Uterus (tissue), 3 donors: ENCODE measurements at regions not wholly inside any gene's neighbourhood (a gene's known extent, or its start where the extent isn't known, plus 50 kb on each side); places are given as distances from the start of the nearest gene placed in this dataset.

Source experiments
- DNase-seq, 2 donors: peaks; one replicate each; pipeline ENCODE4 v3.0.0-alpha.2; 2019 to 2020
- H3K27ac ChIP-seq, 2 donors: fragments of 200-600 bp; sonication (generic); 1 replicate in 1 of 2; 2 replicates in 1 of 2; pipeline ENCODE4 v1.5.1; 2016 to 2018
- H3K27me3 ChIP-seq, 2 donors: fragments of 200-600 bp; sonication (generic); one replicate each; pipeline ENCODE4 v1.5.1; 2018 to 2019; ENCODE audit warnings: control low read depth in 1 of 2
- H3K36me3 ChIP-seq, 2 donors: fragments of 200-600 bp; sonication (generic); one replicate each; pipeline ENCODE4 v1.5.1; 2019; ENCODE audit warnings: control low read depth in 1 of 2
- H3K4me1 ChIP-seq, 2 donors: fragments of 200-600 bp; sonication (generic); one replicate each; pipeline ENCODE4 v1.5.1; 2018 to 2019; ENCODE audit warnings: control low read depth in 1 of 2
- H3K4me3 ChIP-seq, 2 donors: fragments of 200-600 bp; sonication (generic); 1 replicate in 1 of 2; 2 replicates in 1 of 2; pipeline ENCODE4 v1.5.1; 2018 to 2019; ENCODE audit warnings: mild to moderate bottlenecking in 1 of 2
- H3K9me3 ChIP-seq, 2 donors: fragments of 200-600 bp; sonication (generic); one replicate each; pipeline ENCODE4 v1.5.1; 2019; ENCODE audit warnings: control low read depth in 1 of 2
- CTCF ChIP-seq, 4 experiments: fragments of 200-600 bp in 2 of 4; fragments of 450-650 bp in 2 of 4; sonication (generic) in 2 of 4; IDR thresholded peaks; one replicate each; pipeline ENCODE4 v1.5.1; 2016 to 2019; ENCODE audit warnings: antibody characterized with exemption in 4 of 4, mild to moderate bottlenecking in 2 of 4, moderate library complexity in 1 of 4
- POLR2A ChIP-seq, 2 donors: fragments of 450-650 bp; IDR thresholded peaks; one replicate each; pipeline ENCODE4 v1.6.1; 2016; ENCODE audit warnings: antibody characterized with exemption in 2 of 2, mild to moderate bottlenecking in 1 of 2, moderate library complexity in 1 of 2
- intact Hi-C: fragments of 100-400 bp; cut with DNase I; formaldehyde crosslinking; loops from one replicate; pipeline ENCODE4 v1.15.1; 2023; ENCODE audit warnings: low total_unique reads
- donor health status: DM: yes; HTN: yes; CAD: no.

- no peaks in the 10 kb centered on the region for H3K9me3 ChIP-seq
- no peaks in the 10 kb centered on the region for H3K36me3 ChIP-seq
- intact Hi-C loops: no loop called here
- H3K4me1 ChIP-seq: no peaks in the 10 kb centered on the region
- no peak overlapping the region for H3K27ac ChIP-seq
- H3K27me3 ChIP-seq: no peaks in the 10 kb centered on the region
- no peak for DNase-seq
- no peak overlapping the region for H3K4me3 ChIP-seq
- TF ChIP-seq POLR2A (IDR thresholded peaks at IDR 0.05) (no peak), CTCF (IDR thresholded peaks at IDR 0.05) (no peak)
Observed at GRCh38 chr5:51892680-51893079, 509.4 kb downstream of the ISL1 start.

GRCh38 chr5:51895834-51896233, 512.6 kb downstream of the ISL1 start:
- intact Hi-C loops: no loop called here
- TF ChIP-seq CTCF (IDR thresholded peaks at IDR 0.05): no peak
- no peak for TF ChIP-seq POLR2A (IDR thresholded peaks at IDR 0.05)
- Histone ChIP-seq H3K36me3 (no peaks in the 10 kb centered on the region), H3K4me3 (no peak overlapping the region), H3K27ac (no peak overlapping the region), H3K4me1 (no peaks in the 10 kb centered on the region), H3K9me3 (no peaks in the 10 kb centered on the region), H3K27me3 (no peaks in the 10 kb centered on the region)
- DNase-seq: no peak

GRCh38 chr5:51902512-51902911, 519.3 kb downstream of the ISL1 start:
- Histone ChIP-seq H3K4me3 (no peak overlapping the region), H3K4me1 (no peaks in the 10 kb centered on the region), H3K27me3 (no peaks in the 10 kb centered on the region), H3K27ac (no peak overlapping the region), H3K36me3 (no peaks in the 10 kb centered on the region), H3K9me3 (no peaks in the 10 kb centered on the region)
- TF ChIP-seq CTCF (IDR thresholded peaks at IDR 0.05) (no peak), POLR2A (IDR thresholded peaks at IDR 0.05) (no peak)
- intact Hi-C loops: no loop called here
- DNase-seq: no peak

- DNase-seq: no peak
- Histone ChIP-seq H3K4me3 (no peak overlapping the region), H3K9me3 (no peaks in the 10 kb centered on the region), H3K36me3 (no peaks in the 10 kb centered on the region), H3K27ac (no peak overlapping the region), H3K27me3 (no peaks in the 10 kb centered on the region), H3K4me1 (no peaks in the 10 kb centered on the region)
- TF ChIP-seq CTCF (IDR thresholded peaks at IDR 0.05) (no peak), POLR2A (IDR thresholded peaks at IDR 0.05) (no peak)
- intact Hi-C loops: no loop called here
Observed at GRCh38 chr5:51908215-51908614, 525.0 kb downstream of the ISL1 start.

GRCh38 chr5:51944500-51945125, 561.4 kb downstream of the ISL1 start:
- H3K4me3 ChIP-seq: no peak overlapping the region
- intact Hi-C loops: no loop called here
- no peaks in the 10 kb centered on the region for H3K9me3 ChIP-seq
- no peaks in the 10 kb centered on the region for H3K4me1 ChIP-seq
- H3K27ac ChIP-seq: no peak overlapping the region
- no peaks in the 10 kb centered on the region for H3K27me3 ChIP-seq
- TF ChIP-seq CTCF (IDR thresholded peaks at IDR 0.05): no peak
- no peak for TF ChIP-seq POLR2A (IDR thresholded peaks at IDR 0.05)
- H3K36me3 ChIP-seq: no peaks in the 10 kb centered on the region
- no peak for DNase-seq
